Stomach (tissue), 8 donors: ENCODE measurements at regions not wholly inside any gene's neighbourhood (a gene's known extent, or its start where the extent isn't known, plus 50 kb on each side); places are given as distances from the start of the nearest gene placed in this dataset.

Source experiments
- DNase-seq, 2 donors: peaks; one replicate each; pipeline versions ENCODE4 v3.0.0 to v3.0.0-alpha.2; 2013 to 2019
- H3K27ac ChIP-seq, 5 donors: fragments of 200-600 bp in 4 of 5; sonication (generic) in 4 of 5; one replicate each; pipeline ENCODE4 v1.5.1; 2013 to 2019; ENCODE audit warnings: mild to moderate bottlenecking in 1 of 5, moderate library complexity in 1 of 5
- H3K27me3 ChIP-seq, 3 donors: fragments of 200-600 bp; sonication (generic); one replicate each; pipeline ENCODE4 v1.5.1; 2017 to 2019; ENCODE audit warnings: mixed run types in 1 of 3
- H3K36me3 ChIP-seq, 4 donors: fragments of 200-600 bp; sonication (generic); 1 replicate in 3 of 4; 2 replicates in 1 of 4; pipeline ENCODE4 v1.5.1; 2016 to 2019
- H3K4me1 ChIP-seq, 4 donors: fragments of 200-600 bp; sonication (generic); one replicate each; pipeline ENCODE4 v1.5.1; 2016 to 2019
- H3K4me3 ChIP-seq, 4 donors: fragments of 200-600 bp; sonication (generic) in 3 of 4; one replicate each; pipeline ENCODE4 v1.5.1; 2016 to 2019; ENCODE audit warnings: mild to moderate bottlenecking in 1 of 4
- H3K9me3 ChIP-seq, 4 donors: fragments of 200-600 bp; sonication (generic); one replicate each; pipeline ENCODE4 v1.5.1; 2016 to 2019
- EP300 ChIP-seq: sonication (generic); formaldehyde crosslinking; IDR thresholded peaks from one replicate; pipeline ENCODE4 v1.6.1; 2017; ENCODE audit warnings: antibody characterized with exemption
- POLR2A ChIP-seq, 4 donors: fragments of 450-650 bp; IDR thresholded peaks; one replicate each; pipeline ENCODE4 v1.6.1; 2016; ENCODE audit warnings: antibody characterized with exemption in 4 of 4, control low read depth in 2 of 4, mild to moderate bottlenecking in 1 of 4, moderate library complexity in 1 of 4
- POLR2AphosphoS5 ChIP-seq, 3 donors: sonication (generic); formaldehyde crosslinking; IDR thresholded peaks; one replicate each; pipeline ENCODE4 v1.6.1; 2016; ENCODE audit warnings: antibody characterized with exemption in 3 of 3
- WGBS, 5 donors: extraction: QIAGEN DNeasy Blood & Tissue Kit in 3 of 5; methylation state at CpG; one replicate each; pipeline versions ENCODE4 v1.1.5 to v1.1.7; 2013 to 2018; 5-methylcytosine and 5-hydroxymethylcytosine counted together
- intact Hi-C: fragments of 100-400 bp; cut with DNase I; formaldehyde crosslinking; loops from one replicate; pipeline ENCODE4 v1.15.1; 2023; ENCODE audit warnings: low total_unique reads
- TF ChIP-seq, protein P1 (sequence below), 7 experiments: fragments of 450-650 bp in 4 of 7; fragments of 200-600 bp in 3 of 7; sonication (generic) in 3 of 7; IDR thresholded peaks; one replicate each; pipeline ENCODE4 v1.5.1; 2016 to 2019; ENCODE audit warnings: antibody characterized with exemption in 7 of 7, control low read depth in 2 of 7, mild to moderate bottlenecking in 1 of 7
- donor health status: healthy with polysubstance abuse.
- donor health status: Bipolar disorder and iron deficiency.
- donor health status: healthy.

DNA sequence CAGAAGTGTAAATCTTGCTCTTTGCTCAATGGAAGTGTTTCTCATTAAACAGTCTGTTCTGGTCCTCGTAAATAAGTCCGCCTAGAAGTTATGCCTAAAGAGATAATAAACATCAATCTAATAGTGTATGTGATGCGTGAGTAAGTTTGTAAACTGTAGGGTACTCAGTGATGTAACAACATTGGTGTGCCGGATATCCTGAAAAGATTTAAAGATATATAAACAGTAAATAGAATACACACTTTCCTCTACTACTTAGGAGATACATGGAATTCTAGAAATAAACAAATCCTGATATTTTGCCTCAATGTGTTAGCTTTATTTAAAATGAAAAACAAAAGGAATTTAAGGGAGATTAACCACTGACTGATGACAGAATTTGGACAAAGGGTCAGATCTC is 123.5 kb downstream of the AHR start:
- no peak for DNase-seq
- WGBS, 5 donors = 65 to 84% (median 76%) methylated on average over 4 of the region's 4 CpGs
- H3K9me3 ChIP-seq = peaks cover 0 to 6% (median 2%) of the 10 kb centered on the region in 4 donors
- H3K4me3 ChIP-seq = no peak overlapping the region
- no peaks in the 10 kb centered on the region for H3K27me3 ChIP-seq
- TF ChIP-seq POLR2A (IDR thresholded peaks at IDR 0.05) (no peak), EP300 (no peak), POLR2AphosphoS5 (IDR thresholded peaks at IDR 0.05) (no peak)
- TF ChIP-seq, protein P1, sequence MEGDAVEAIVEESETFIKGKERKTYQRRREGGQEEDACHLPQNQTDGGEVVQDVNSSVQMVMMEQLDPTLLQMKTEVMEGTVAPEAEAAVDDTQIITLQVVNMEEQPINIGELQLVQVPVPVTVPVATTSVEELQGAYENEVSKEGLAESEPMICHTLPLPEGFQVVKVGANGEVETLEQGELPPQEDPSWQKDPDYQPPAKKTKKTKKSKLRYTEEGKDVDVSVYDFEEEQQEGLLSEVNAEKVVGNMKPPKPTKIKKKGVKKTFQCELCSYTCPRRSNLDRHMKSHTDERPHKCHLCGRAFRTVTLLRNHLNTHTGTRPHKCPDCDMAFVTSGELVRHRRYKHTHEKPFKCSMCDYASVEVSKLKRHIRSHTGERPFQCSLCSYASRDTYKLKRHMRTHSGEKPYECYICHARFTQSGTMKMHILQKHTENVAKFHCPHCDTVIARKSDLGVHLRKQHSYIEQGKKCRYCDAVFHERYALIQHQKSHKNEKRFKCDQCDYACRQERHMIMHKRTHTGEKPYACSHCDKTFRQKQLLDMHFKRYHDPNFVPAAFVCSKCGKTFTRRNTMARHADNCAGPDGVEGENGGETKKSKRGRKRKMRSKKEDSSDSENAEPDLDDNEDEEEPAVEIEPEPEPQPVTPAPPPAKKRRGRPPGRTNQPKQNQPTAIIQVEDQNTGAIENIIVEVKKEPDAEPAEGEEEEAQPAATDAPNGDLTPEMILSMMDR (IDR thresholded peaks at IDR 0.05) = no peak
- H3K27ac ChIP-seq = no peak overlapping the region
- intact Hi-C loops = no loop called here
- H3K36me3 ChIP-seq = no peaks in the 10 kb centered on the region
- no peaks in the 10 kb centered on the region for H3K4me1 ChIP-seq

DNA sequence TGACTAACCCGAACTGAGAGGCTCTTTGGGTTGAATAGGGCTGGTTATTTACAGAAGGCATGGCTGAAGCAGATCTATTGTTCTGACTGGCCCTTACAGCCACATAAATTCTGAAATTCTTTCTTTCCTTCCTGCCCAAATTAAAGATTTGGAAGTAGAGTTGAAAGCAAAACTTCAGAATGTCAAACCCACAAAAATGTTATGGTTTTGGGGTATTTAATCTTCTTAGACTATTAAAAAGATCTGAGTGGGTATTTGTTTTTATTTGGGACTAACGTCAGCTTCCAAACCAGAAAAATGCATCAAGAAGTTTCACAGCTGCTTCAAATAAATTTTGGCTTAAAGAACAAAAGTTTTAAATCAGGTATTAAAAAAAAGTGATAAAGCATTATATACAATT is 124.5 kb downstream of the AHR start:
- H3K27me3 ChIP-seq = no peaks in the 10 kb centered on the region
- no peaks in the 10 kb centered on the region for H3K4me1 ChIP-seq
- H3K27ac ChIP-seq = no peak overlapping the region
- TF ChIP-seq POLR2AphosphoS5 (IDR thresholded peaks at IDR 0.05) (no peak), EP300 (no peak), POLR2A (IDR thresholded peaks at IDR 0.05) (no peak)
- TF ChIP-seq, protein P1 (IDR thresholded peaks at IDR 0.05) = no peak
- 47 to 60% (median 52%) methylated on average over 2 of the region's 2 CpGs for WGBS, 5 donors
- no peak for DNase-seq
- no peaks in the 10 kb centered on the region for H3K36me3 ChIP-seq
- peaks cover 4 to 12% (median 7%) of the 10 kb centered on the region in 4 donors for H3K9me3 ChIP-seq
- intact Hi-C loops = no loop called here
- no peak overlapping the region for H3K4me3 ChIP-seq

DNA sequence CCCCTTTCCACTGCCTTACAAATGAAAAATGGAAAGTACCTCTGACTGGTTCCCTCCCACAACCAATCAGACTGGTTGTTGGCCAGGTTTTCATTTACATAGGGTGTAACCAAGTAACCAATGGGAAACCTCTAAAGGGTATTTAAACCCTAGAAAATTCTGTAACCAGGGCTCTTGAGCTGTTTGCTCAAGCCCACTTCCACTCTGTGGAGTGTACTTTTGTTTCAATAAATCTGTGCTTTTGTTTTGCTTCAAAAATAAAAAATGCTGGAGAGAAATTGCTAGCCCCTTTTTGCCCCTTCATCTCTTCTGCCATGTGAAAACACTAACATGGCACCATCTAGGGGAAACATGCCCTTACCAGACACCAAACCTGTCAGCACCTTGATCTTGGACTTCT is 129.5 kb downstream of the AHR start:
- H3K27ac ChIP-seq = no peak overlapping the region
- intact Hi-C loops = no loop called here

DNA sequence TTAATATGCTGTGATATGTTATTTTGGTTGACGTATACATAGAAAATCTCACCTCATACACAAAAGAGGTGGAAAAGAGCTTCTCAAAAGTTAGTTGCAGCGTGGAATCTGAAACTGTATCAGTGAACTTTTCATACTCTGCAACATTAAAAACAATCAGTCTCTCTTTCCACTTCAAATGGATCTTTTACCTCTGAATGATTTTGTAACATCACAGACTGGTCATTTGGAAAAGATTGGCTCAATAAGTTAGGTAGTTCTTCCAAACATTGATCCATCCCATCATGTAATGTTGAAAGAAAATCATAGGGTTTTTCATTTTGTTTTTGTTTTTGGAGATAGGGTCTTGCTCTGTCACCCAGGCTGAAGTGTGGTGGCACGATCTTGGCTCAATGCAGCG is 131.1 kb downstream of the AHR start:
- 71 to 95% (median 81%) methylated on average over 4 of the region's 4 CpGs for WGBS, 5 donors
- no peak for DNase-seq
- H3K27me3 ChIP-seq = no peaks in the 10 kb centered on the region
- no peaks in the 10 kb centered on the region for H3K36me3 ChIP-seq
- H3K27ac ChIP-seq = no peak overlapping the region
- TF ChIP-seq, protein P1 (IDR thresholded peaks at IDR 0.05) = no peak
- no peak for TF ChIP-seq EP300
- TF ChIP-seq POLR2AphosphoS5 (IDR thresholded peaks at IDR 0.05) = no peak
- no peak for TF ChIP-seq POLR2A (IDR thresholded peaks at IDR 0.05)
- H3K4me1 ChIP-seq = no peaks in the 10 kb centered on the region
- H3K4me3 ChIP-seq = no peak overlapping the region
- peaks cover 6 to 22% (median 16%) of the 10 kb centered on the region in 4 donors for H3K9me3 ChIP-seq
- intact Hi-C loops = no loop called here

More for the DNA sequence above, 129.5 kb downstream of the AHR start:
- no peak overlapping the region for H3K4me3 ChIP-seq
- H3K36me3 ChIP-seq = no peaks in the 10 kb centered on the region
- TF ChIP-seq POLR2AphosphoS5 (IDR thresholded peaks at IDR 0.05) = no peak
- TF ChIP-seq POLR2A (IDR thresholded peaks at IDR 0.05) = no peak
- TF ChIP-seq, protein P1 (IDR thresholded peaks at IDR 0.05) = no peak
- TF ChIP-seq EP300 = no peak
- H3K9me3 ChIP-seq = peaks cover 6 to 22% (median 16%) of the 10 kb centered on the region in 4 donors
- H3K27me3 ChIP-seq = no peaks in the 10 kb centered on the region
- no peaks in the 10 kb centered on the region for H3K4me1 ChIP-seq
- DNase-seq = no peak
